NCI-H2029 (cell line): ENCODE measurements at regions not wholly inside any gene's neighbourhood (a gene's known extent, or its start where the extent isn't known, plus 50 kb on each side); places are given as distances from the start of the nearest gene placed in this dataset.
"Not testable (repeated sequence)": the region's sequence is repeated elsewhere in the genome, so short reads cannot be mapped to it uniquely, and the experiment has no call there.

Experiments
- DNase-seq: peaks from one replicate; lab custom pipeline; 2025; lab: John Stamatoyannopoulos, UW

DNA sequence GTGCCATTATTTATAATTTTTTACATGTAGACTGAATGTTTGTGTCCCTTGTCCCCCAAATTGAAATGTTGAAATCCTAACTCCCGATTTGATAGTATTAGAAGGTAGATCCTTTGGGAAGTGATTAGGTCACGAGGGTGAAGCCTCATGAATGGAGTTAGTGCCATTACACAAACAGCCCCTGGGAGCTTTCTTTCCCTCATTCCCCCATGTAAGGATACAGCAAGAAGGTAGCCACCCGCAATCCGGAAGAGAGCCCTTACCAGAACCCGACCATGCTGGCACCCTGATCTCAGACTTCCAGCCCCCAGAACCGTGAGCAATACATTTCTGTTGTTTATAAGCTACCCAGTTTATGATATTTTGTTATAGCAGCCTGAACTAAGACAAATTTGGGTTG, 143.2 kb downstream of the NPIPB5 start:
- no peak for DNase-seq

DNA sequence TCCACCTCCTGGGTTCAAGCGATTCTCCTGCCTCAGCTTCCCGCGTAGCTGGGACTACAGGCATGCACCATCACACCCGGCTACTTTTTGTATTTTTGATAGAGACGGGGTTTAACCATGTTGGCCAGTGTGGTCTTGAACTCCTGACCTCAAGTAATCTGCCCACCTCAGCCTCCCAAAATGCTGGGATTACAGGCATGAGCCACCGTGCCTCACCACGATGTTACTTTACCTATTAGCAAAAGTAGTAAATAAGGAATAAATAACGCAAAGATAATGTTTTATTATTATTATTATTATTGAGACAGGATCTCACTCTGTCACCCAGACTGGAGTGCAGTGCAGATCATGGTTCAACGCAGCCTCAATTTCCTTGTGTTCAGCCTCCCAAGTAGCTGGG, 145.9 kb downstream of the NPIPB5 start:
- DNase-seq: not testable (repeated sequence)

- peak; percentile 11 for DNase-seq
Observed at GRCh38 chr16:22659933-22660332, 149.2 kb downstream of the NPIPB5 start.

- no peak for DNase-seq
Observed at GRCh38 chr16:22660441-22661160, 149.9 kb downstream of the NPIPB5 start.

DNA sequence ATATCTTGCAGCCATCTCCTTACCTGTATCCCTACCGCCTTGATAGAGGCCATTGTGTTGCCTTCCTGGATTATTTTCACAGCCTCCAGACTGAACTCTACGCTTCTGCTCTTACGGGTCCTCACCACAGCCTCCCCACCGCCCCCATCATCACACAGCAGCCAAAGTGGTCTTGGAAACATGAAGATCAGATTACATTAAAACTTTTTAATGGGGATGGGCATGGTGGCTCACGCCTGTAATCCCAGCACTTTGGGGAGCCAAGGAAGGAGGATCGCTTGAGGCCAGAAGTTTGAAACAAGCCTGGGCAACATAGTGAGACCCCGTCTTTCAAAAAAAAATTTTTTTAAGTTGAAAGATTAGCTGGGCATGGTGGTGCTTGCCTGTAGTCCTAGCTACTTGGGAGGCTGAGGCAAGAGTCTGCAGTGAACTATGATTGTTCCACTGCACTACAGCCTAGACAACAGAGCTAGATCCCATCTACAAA, 150.5 kb downstream of the NPIPB5 start:
- no peak for DNase-seq

- DNase-seq: not testable (repeated sequence)
Observed at GRCh38 chr16:22662958-22663357, 151.0 kb upstream of the HS3ST2 start.

- no peak for DNase-seq
Observed at GRCh38 chr16:22663389-22664064, 150.4 kb upstream of the HS3ST2 start.

GRCh38 chr16:22664132-22664531, 149.8 kb upstream of the HS3ST2 start:
- peak; percentile 87 for DNase-seq

- peak; percentile 58 for DNase-seq
Observed at GRCh38 chr16:22664561-22664997, 149.4 kb upstream of the HS3ST2 start.

DNA sequence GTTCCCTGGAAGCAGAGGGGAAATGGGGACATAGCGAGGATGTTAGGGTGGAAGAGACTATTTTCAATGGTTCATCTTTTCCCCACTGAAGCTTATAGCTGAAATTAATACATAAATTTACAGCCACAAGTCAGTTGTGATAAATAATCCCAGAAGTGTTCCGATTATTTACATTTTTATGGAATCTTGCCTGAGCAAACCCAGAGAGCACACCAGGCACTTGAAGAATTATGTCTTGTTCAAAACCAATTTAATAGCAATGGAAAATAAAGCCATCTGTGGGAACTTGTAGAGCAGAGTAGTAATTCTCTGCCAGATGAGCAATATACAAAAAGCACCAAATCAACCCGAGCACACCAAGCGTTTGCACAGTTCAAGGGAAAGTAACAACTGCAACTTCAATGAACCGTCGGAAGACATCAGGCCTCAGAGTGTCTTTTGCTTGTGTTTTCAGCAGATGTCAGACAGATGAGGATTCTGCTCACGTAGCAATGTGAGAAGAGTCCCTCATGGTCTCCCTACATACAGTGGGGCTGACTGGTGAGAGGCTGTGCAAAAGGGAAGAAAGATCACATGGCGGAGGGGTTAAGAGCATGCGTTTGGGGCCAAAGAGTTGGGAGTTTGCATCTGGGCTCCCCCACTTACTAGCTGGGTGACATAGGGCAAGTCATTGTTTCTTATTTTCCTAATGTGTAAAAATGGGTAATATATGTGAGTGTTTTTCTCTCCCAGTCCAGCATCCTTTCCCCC, 148.7 kb upstream of the HS3ST2 start:
- DNase-seq: no peak

DNA sequence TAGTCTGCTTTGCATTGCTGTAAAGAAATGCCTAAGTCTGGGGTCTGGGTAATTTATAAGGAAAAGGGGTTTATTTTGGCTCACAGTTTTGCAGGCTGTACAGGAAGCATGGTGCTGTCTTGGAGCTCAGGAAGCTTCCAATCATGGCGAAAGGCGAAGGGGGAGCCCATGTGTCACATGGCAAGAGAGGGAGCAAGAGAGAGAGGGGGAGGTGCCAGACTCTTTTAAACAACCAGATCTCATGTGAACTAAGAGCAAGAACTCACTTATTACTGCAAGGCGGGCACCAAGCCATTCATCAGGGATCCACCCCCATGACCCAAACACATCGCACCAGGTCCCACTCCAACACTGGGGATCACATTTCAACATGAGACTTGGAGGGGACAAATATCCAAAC, 148.2 kb upstream of the HS3ST2 start:
- no peak for DNase-seq

DNA sequence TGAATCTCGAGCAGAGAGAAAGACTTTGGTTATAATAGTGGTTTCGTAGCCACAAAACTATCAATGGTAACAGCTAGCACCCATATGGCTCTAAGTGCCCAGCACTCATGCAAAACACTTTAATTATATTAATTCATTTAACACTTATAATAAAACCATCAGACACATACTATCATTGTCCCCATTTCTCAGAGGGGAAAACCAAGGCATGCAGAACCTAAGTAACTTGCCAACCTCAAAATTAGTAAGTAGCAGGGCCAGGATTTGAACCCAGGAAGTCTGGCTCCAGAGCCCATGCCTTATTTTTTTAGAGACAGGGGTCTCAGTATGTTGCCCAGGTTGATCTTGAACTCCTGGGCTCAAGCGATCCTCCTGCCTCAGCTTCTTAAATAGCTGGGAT, 145.6 kb upstream of the HS3ST2 start:
- DNase-seq: no peak

- no peak for DNase-seq
Observed at GRCh38 chr16:22670044-22670536, 143.9 kb upstream of the HS3ST2 start.

DNA sequence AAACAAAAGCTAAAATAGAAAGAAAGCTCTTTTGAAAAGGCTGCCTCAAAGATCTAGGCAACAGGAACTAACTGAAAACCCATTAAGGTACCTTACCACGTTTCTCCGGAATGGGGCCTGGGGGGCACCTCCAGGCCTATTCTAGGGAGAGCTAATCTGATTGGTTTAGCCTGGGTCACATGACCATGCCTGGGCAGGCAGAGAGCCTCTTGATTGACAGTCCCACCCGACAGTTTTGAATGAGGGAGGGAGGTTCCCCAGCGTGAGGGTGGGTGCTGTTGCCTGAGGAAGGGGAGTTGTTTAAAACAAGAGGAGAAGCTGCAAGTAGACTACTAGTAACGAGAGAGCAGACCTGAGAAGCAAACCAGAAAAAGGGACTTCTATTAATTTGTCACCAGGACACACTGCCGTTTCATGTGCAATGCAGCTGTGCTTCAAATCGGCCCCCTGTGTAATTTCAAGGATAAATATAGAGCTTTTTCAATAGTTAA, 143.4 kb upstream of the HS3ST2 start:
- peak; percentile 18 for DNase-seq

GRCh38 chr16:22671301-22672076, 142.5 kb upstream of the HS3ST2 start:
- no peak for DNase-seq

- DNase-seq: no peak
Observed at GRCh38 chr16:22672830-22673210, 141.1 kb upstream of the HS3ST2 start.

DNA sequence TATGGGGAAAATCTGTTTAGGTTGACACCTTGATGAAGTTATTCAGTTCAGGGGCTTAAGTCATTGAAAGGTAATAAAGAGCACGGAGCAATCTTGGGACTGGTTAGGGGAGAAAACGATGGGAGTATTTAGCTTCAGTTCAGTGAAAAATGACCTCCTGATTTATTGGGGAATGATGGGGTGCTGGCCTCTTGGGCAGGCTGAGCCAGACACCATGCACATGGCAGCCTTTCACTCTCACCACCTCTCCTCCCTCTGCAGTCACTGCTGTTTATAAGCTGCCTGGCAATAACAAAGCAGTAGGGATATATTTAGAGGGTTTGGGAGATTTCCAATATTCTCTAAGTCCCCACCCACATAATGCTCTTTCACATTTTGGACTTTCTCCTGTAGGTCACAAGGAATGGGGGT, 140.5 kb upstream of the HS3ST2 start:
- DNase-seq: no peak

GRCh38 chr16:22674832-22675191, 139.2 kb upstream of the HS3ST2 start:
- no peak for DNase-seq

DNA sequence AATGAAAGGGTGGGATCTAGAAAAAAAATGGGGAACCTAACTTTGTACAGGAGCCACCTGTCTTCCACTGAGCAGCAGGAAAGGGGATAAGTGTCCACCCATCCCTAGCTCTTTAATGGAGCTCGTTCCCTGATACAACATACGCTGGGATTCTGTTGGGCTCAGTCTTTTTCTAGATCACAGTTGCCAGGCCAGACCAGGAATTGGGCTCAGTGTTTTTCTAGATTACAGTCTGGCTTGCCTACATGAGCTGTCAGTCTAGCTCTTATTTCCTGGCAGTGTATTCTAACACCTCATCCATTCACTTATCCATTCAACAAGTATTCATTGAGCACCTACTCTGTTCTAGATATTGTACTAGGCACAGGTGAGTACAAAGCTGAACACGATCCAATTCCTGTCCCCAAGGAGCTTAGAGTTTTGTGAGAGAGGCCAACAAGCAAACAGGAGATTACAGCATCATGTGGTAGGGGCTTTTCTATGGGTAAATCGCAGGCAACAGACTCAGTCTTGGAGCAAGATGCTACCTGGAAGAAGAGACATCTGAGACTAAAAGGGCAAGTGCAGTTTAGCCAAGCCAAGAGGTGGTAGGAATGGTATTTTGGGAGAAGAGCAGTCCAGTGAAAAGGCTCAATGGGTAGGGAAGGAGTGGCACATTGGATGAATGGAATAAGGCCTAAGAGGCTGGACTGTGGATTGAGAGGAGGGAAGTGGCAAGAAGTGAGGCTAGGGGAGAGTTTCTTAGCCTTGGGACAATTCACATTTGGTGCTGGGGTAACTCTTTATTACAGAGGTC, 138.0 kb upstream of the HS3ST2 start:
- no peak for DNase-seq

DNA sequence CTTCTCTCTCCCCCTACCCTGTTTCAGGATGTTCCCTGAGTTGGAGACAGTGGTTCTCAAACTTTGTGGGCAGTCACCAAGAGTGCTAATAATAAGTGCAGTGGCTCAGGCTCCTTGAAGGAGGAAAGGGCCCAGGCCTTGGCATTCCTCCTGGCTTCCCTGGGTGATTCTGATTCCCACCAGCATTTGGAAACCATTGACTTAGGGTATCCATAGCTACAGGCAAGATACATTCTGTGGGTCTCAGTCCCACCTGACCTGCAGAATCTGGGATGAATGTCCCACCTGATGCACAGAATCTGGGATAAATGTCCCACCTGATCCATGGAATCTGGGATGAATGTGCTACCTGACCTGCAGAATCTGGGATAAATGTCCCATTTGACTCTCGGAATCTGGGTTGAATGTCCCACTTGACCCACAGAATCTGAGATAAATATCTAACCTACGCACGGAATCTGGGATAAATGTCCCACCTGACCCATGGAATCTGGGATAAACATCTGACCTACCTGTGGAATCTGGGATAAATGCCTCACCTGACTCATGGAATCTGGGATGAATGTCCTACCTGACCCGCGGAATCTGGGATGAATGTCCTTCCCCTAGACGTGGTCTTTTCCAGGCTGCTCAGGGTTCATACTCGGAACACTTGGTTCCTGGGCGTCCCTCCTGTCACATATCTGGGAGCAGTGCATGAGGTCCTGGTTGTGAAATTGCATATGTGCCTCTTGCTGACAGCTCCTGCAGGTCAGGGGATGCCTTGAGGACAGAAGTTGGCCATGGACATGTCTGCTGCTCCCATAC, 136.7 kb upstream of the HS3ST2 start:
- no peak for DNase-seq
